ENCODE measurements at regions not wholly inside any gene's neighbourhood (a gene's known extent, or its start where the extent isn't known, plus 50 kb on each side); places are given as distances from the start of the nearest gene placed in this dataset.

- TF ChIP-seq CTCF (IDR thresholded peaks at IDR 0.05) (no peak), POLR2A (IDR thresholded peaks at IDR 0.05) (no peak)
Measured at GRCh38 chr2:17460371-17461086, 57.7 kb downstream of the RAD51AP2 start.

Data from prostate gland (tissue), 2 donors.